Body of pancreas (tissue), 4 donors: ENCODE measurements at regions not wholly inside any gene's neighbourhood (a gene's known extent, or its start where the extent isn't known, plus 50 kb on each side); places are given as distances from the start of the nearest gene placed in this dataset.

Experiments used
- POLR2A ChIP-seq, 3 donors: fragments of 450-650 bp; IDR thresholded peaks; one replicate each; pipeline ENCODE4 v1.6.1; 2016; ENCODE audit warnings: antibody characterized with exemption in 3 of 3, mild to moderate bottlenecking in 2 of 3
- TF ChIP-seq, protein P1 (sequence below), 7 experiments: fragments of 450-650 bp in 4 of 7; fragments of 200-600 bp in 3 of 7; sonication (generic) in 3 of 7; IDR thresholded peaks; one replicate each; pipeline ENCODE4 v1.5.1; 2016 to 2019; ENCODE audit warnings: antibody characterized with exemption in 7 of 7

- TF ChIP-seq, protein P1, sequence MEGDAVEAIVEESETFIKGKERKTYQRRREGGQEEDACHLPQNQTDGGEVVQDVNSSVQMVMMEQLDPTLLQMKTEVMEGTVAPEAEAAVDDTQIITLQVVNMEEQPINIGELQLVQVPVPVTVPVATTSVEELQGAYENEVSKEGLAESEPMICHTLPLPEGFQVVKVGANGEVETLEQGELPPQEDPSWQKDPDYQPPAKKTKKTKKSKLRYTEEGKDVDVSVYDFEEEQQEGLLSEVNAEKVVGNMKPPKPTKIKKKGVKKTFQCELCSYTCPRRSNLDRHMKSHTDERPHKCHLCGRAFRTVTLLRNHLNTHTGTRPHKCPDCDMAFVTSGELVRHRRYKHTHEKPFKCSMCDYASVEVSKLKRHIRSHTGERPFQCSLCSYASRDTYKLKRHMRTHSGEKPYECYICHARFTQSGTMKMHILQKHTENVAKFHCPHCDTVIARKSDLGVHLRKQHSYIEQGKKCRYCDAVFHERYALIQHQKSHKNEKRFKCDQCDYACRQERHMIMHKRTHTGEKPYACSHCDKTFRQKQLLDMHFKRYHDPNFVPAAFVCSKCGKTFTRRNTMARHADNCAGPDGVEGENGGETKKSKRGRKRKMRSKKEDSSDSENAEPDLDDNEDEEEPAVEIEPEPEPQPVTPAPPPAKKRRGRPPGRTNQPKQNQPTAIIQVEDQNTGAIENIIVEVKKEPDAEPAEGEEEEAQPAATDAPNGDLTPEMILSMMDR (IDR thresholded peaks at IDR 0.05), result no peak
- TF ChIP-seq POLR2A (IDR thresholded peaks at IDR 0.05), result no peak
These were observed 362.7 kb upstream of the DDI1 start for GRCh38 chr11:103673773-103674172.
